GM12892 (cell line): ENCODE measurements at regions not wholly inside any gene's neighbourhood (a gene's known extent, or its start where the extent isn't known, plus 50 kb on each side); places are given as distances from the start of the nearest gene placed in this dataset.
"Not testable (repeated sequence)": the region's sequence is repeated elsewhere in the genome, so short reads cannot be mapped to it uniquely, and the experiment has no call there.

Experiments used
- DNase-seq: peaks from one replicate; pipeline ENCODE4 v3.0.0; 2011; ENCODE audit not compliant: insufficient read length
- FAIRE-seq: peaks from 2 replicates; lab custom pipeline; 2011; peaks lifted over from hg19 to GRCh38; lab: Jason Lieb, UNC
- POLR2A ChIP-seq: IDR thresholded peaks from 2 replicates; pipeline ENCODE4 v1.6.1; 2011; ENCODE audit warnings: low read depth, low read length, control low read depth
- POLR2AphosphoS5 ChIP-seq: IDR thresholded peaks from 2 replicates; pipeline ENCODE4 v1.6.1; 2011; ENCODE audit warnings: low read depth, low read length, control low read depth
- TAF1 ChIP-seq: IDR thresholded peaks from 2 replicates; pipeline ENCODE4 v1.6.1; 2011; ENCODE audit warnings: low read depth, mild to moderate bottlenecking, control low read depth, low read length, borderline replicate concordance

GRCh38 chr2:65611488-65611887 is 179.1 kb upstream of the SPRED2 start:
- DNase-seq (no peak), FAIRE-seq (no peak)
- TF ChIP-seq POLR2AphosphoS5 (no peak), POLR2A (no peak), TAF1 (no peak)

GRCh38 chr2:65608916-65609315 is 176.5 kb upstream of the SPRED2 start:
- TF ChIP-seq POLR2A, result no peak
- TF ChIP-seq TAF1, result no peak
- DNase-seq (no peak), FAIRE-seq (no peak)

- DNase-seq, result no peak
- TF ChIP-seq POLR2A (no peak), POLR2AphosphoS5 (no peak), TAF1 (no peak)
- FAIRE-seq, result no peak
Measured at GRCh38 chr2:65608466-65608865, 176.1 kb upstream of the SPRED2 start.

- no peak for TF ChIP-seq TAF1
- no peak for TF ChIP-seq POLR2AphosphoS5
- TF ChIP-seq POLR2A, result no peak
Measured at GRCh38 chr2:65607662-65608305, 175.4 kb upstream of the SPRED2 start.

GRCh38 chr2:65605743-65606058 is 173.3 kb upstream of the SPRED2 start:
- DNase-seq, result no peak
- peak; percentile 9 for FAIRE-seq
- TF ChIP-seq POLR2A (no peak), TAF1 (no peak), POLR2AphosphoS5 (no peak)

More at GRCh38 chr2:65607662-65608305, 175.4 kb upstream of the SPRED2 start:
- DNase-seq, result no peak
- no peak for FAIRE-seq

- TF ChIP-seq POLR2A, result no peak
- no peak for TF ChIP-seq TAF1
- TF ChIP-seq POLR2AphosphoS5, result no peak
- FAIRE-seq (peak; percentile 73), DNase-seq (no peak)
Measured at GRCh38 chr2:65605058-65605742, 172.8 kb upstream of the SPRED2 start.

GRCh38 chr2:65604246-65604645 is 171.8 kb upstream of the SPRED2 start:
- no peak for FAIRE-seq
- no peak for TF ChIP-seq TAF1
- no peak for TF ChIP-seq POLR2AphosphoS5
- no peak for TF ChIP-seq POLR2A
- DNase-seq, result no peak

- DNase-seq, result no peak
- TF ChIP-seq POLR2AphosphoS5 (no peak), POLR2A (no peak)
- no peak for FAIRE-seq
Measured at GRCh38 chr2:65602603-65603235, 170.3 kb upstream of the SPRED2 start.

GRCh38 chr2:65600871-65601270 is 168.5 kb upstream of the SPRED2 start:
- not testable (repeated sequence) for DNase-seq, FAIRE-seq

- not testable (repeated sequence) for FAIRE-seq
Measured at GRCh38 chr2:65600351-65600750, 168.0 kb upstream of the SPRED2 start.

GRCh38 chr2:65599693-65600092 is 167.3 kb upstream of the SPRED2 start:
- TF ChIP-seq POLR2AphosphoS5 (no peak), POLR2A (no peak), TAF1 (no peak)
- DNase-seq, result no peak
- FAIRE-seq, result no peak

More at GRCh38 chr2:65600351-65600750, 168.0 kb upstream of the SPRED2 start:
- DNase-seq, result not testable (repeated sequence)

GRCh38 chr2:65598996-65599395 is 166.6 kb upstream of the SPRED2 start:
- FAIRE-seq, result no peak
- no peak for DNase-seq
- TF ChIP-seq POLR2A, result no peak
- no peak for TF ChIP-seq TAF1
- no peak for TF ChIP-seq POLR2AphosphoS5

- FAIRE-seq, result no peak
- TF ChIP-seq POLR2A (no peak), TAF1 (no peak), POLR2AphosphoS5 (no peak)
Measured at GRCh38 chr2:65598264-65598663, 165.9 kb upstream of the SPRED2 start.

More at GRCh38 chr2:65598264-65598663, 165.9 kb upstream of the SPRED2 start:
- no peak for DNase-seq
